GM21619 (cell line): ENCODE measurements at regions not wholly inside any gene's neighbourhood (a gene's known extent, or its start where the extent isn't known, plus 50 kb on each side); places are given as distances from the start of the nearest gene placed in this dataset.
"Not testable (repeated sequence)": the region's sequence is repeated elsewhere in the genome, so short reads cannot be mapped to it uniquely, and the experiment has no call there.

Experiments
- ATAC-seq: cut with Tn5 transposase; IDR thresholded peaks from one replicate; pipeline ENCODE4 v1.9.1; 2021; ENCODE audit not compliant: unreplicated experiment

- no peak for ATAC-seq
These were observed 366.2 kb upstream of the ROPN1 start for GRCh38 chr3:124358156-124358555.

DNA sequence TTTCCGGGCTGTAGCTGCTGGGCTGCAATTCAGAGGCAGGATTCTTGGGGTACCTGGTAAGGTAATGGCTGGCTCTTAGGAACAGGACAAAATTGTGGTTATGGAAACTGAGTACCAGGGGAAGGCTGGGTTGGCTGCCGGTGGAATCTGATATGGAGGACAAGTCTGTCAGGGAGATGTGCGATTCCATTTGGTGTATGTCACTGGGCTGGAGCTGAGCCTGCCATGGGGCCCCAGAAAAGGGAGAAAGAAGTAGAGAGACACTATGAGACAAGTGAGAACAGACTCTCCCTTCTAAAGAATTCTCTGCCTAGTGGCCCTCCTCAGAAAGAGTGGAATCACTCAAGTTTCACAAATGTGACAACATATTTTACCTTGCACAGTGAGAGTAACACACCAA is 368.2 kb upstream of the ROPN1 start:
- ATAC-seq: no peak

GRCh38 chr3:124360563-124360962 is 368.6 kb upstream of the ROPN1 start:
- ATAC-seq: no peak

GRCh38 chr3:124361566-124361965 is 368.7 kb upstream of the UMPS start:
- no peak for ATAC-seq

- ATAC-seq: no peak
These were observed 367.8 kb upstream of the UMPS start for GRCh38 chr3:124362455-124362854.

GRCh38 chr3:124363476-124363875 is 366.8 kb upstream of the UMPS start:
- no peak for ATAC-seq

DNA sequence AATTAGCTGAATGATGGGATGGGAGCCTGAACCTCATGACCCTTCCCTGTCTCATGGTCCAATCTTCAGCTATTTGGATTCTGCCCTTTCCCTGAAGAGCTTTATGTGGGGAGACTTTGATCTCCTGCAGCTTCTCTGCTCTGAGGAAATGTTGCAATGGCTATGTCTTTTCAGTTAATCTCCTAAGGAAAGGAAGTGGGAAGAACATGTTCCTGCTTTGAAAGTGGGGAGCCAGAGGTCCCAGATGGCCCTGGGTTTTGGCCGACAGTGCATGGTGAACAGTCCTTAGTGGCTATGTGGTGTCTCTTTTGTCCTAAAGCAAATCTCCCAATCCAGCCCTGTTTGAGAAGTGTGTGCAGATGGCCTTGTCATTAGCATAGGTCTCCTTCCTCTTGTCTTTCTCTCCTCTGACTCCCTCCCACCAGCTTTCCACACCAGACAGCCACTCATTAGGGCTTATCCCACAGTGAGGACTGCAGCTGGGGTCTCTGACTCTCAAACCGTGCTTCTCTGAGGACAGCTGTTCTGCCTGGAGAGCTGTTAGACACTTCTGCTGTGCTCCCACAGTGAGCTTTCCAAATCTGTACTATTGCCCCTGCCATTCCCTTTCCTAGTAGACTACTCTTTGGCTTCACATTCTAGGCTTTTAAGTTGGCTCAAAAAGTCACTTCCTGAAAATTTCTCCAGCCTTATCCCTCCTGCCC is 365.8 kb upstream of the UMPS start:
- ATAC-seq: no peak

DNA sequence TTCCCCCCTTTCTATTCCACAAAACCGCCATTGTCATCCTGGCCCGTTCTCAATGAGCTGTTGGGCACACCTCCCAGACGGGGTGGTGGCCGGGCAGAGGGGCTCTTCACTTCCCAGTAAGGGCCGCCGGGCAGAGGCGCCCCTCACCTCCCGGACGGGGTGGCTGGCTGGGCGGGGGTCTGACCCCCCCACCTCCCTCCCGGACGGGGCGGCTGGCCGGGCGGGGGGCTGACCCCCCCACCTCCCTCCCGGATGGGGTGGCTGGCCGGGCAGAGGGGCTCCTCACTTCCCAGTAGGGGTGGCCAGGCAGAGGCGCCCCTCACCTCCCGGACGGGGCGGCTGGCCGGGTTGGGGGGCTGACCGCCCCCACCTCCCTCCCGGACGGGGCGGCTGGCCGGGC is 363.6 kb upstream of the UMPS start:
- ATAC-seq: not testable (repeated sequence)

DNA sequence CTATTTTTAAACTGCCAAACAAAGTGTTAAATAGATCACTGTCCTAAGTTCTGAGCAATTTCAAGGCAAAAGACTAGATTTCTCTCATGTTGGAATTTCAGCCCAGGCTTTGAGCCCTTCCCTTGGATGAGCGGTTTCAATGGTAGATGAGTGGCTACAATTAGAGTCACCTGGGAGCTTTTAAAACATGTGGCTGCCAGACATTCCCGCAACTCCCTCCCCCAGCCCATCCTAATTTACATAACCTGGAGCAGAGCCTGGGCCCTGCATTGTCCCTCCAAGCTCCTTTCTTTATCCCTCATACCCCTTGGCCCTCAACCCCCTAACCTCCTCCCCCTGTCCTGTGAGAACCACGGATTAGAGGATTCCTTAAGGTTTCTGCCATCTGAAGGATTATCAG is 357.5 kb upstream of the UMPS start:
- ATAC-seq: no peak

DNA sequence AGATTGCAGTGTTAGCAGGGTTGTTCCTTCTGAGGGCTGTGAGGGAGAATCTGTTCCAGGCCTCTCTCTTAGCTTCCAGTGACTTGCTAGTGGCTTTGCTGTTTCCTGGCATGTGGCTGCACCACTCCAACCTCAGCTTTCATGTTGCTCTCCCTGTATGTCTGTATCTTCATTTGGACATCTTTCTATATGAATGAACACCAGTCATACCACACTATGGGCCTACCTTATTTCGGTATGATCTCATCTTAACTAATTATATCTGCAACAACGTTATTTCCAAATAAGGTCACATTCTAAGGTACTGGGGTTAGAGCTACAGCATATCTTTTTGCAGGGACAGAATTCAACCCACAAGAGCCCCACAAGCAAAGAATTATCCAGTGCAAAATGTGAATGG is 356.7 kb upstream of the UMPS start:
- ATAC-seq: no peak

- ATAC-seq: no peak
These were observed 355.7 kb upstream of the UMPS start for GRCh38 chr3:124374583-124374982.

DNA sequence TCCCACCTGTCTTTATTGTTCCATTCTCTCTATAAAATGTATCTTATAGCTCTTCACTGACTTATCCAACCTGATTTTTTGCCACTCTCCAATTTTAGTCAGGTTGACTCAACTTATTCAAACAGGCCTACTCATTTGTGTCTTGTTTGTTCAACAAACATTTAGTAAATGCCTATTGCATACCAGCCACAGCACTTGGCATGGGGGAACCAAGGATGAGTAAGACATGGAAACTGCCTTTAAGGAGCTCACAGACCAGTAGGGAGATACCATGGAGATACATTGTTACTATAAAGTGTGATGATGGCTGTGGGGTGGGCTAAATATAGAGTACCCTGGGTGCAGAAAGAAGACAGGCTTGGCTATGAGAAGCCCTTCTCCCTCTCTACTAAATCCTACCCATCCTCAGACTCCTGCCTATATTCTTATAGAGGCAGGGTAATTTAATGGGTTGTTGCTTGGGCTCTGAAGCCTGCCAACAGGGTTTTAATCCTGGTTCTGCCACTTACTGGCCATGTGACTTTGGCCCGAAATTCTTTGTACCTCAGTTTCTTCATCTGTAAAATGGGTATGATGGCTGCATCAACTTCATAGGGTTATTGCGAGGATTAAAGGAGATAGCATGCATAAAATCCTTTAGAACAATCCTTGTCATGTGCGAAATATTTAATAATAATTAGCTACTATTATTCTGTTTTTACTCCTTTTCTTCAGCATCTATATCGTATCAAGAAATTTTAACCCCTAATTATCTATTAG is 348.5 kb upstream of the UMPS start:
- no peak for ATAC-seq

DNA sequence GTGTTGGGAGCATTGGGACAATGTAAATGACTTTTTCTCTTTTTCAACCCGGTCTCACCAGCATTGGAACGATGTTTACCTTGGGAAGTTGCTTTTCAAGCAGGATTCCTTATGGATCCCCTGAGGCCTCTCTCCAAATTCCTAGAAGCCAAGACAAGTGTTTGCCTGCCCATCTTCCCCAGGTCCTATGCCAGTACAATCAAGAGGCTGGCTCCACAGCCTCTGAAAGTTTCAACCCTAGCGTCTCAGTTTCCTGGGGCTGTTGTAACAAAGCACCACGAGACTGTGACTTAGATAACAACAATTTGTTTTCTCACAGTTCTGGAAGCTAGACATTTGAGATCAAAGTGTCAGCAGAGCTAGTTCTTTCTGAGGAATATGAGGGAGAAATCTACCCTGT is 347.2 kb upstream of the UMPS start:
- ATAC-seq: no peak

DNA sequence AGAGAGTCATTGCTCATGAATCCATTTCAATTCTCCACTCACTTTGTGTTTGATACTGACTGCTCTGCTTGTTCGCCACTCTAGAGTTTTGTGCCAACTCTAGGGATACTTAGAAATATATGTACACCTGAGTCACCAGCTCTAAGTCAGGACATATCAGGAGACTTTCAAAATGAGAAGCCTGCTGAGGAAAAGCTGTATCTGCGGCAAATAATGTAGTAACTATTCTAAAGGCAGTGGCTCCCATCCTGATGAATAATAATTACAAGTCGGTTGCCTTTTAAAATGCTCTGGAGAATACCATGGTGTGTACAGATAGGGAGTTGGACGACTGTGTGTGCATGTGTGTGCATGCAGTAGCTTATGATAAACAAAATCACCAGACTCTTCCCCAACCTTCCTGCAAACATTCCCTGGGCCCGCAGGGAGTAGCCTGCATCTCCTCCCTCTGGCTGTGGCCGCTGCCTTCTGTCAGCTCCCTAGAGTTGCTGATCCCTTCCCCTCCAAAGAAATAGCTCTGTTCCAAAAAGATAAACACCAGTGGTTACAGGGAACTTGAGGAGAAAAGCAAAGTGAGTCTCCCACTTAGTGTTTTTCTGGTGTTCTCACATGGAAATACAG is 346.3 kb upstream of the UMPS start:
- no peak for ATAC-seq

- ATAC-seq: no peak
These were observed 345.7 kb upstream of the UMPS start for GRCh38 chr3:124384527-124384926.

DNA sequence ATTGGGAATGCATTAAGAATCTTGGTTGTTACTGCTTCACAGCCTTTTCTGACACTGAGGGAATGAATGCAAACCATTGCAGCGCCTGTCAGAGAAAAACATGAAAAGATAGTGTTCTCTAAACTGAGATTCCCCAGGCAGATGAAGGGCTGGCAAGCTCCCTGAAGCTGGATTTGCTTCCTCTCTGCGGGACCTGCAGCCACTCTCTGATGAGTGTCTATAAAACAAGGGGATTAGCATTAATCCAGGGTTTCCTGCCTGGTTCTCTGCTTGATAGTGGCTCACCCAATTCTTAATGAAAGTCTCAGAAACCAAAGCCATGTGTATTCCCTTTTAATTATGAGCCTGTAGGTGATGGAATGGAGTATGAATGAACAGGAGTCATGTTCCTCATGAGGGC is 344.3 kb upstream of the UMPS start:
- no peak for ATAC-seq

GRCh38 chr3:124386996-124387595 is 343.2 kb upstream of the UMPS start:
- ATAC-seq: no peak

GRCh38 chr3:124391774-124392173 is 338.5 kb upstream of the UMPS start:
- ATAC-seq: no peak

DNA sequence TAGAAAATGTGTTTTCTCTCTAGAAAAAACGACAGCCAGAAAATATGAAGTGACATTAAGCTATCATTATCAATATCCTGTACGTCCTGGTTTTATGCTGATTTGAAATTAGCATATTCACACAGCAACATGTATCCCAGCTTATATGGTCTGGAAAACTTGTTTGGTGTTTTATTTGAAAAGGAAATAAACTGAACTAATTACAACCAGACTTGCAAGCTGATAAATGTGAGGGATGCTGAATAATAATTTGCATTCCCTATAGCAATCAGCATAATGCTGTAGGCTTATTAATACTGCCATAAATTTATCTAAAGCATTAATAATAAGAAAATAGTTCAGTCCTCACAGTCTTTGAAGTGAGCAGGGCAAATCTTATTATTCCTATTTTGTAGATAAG is 336.9 kb upstream of the UMPS start:
- ATAC-seq: no peak

- ATAC-seq: no peak
These were observed 335.1 kb upstream of the UMPS start for GRCh38 chr3:124395162-124395561.

DNA sequence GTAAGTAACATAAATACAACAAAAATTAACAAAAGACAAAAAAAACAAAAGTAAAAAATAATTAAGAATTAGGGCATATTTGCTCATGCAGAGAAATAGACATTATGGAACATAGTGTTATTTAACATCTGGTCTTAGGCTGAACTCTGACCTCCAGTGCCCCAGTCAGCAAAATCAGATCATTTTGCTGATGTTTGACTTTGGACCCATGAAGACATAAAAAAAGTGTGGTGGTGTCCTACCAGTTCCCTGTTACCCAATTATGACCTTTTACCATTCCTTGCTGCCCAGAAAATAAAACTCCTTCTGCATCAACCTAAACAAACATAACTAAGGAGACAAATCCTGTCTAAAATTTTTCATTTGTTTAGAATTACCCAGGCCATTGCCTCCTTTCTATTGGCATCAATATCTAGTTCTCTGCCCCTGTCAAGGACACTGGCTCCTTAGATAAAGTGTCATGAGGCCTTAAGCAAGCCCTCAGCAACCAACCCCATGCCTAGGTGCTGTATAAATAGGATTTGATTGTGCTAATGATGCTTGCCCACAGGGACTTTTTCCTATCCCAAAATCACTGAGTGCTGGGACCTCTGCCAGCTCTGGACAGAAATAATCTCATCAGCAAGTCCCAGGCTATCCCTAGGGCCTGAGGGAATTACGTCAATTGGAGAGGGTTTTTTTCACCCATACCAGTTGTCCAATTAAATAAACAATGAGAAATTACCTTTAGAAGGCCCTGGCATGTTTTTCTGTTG is 334.5 kb upstream of the UMPS start:
- ATAC-seq: no peak
